ENCODE measurements at regions not wholly inside any gene's neighbourhood (a gene's known extent, or its start where the extent isn't known, plus 50 kb on each side); places are given as distances from the start of the nearest gene placed in this dataset.

DNA sequence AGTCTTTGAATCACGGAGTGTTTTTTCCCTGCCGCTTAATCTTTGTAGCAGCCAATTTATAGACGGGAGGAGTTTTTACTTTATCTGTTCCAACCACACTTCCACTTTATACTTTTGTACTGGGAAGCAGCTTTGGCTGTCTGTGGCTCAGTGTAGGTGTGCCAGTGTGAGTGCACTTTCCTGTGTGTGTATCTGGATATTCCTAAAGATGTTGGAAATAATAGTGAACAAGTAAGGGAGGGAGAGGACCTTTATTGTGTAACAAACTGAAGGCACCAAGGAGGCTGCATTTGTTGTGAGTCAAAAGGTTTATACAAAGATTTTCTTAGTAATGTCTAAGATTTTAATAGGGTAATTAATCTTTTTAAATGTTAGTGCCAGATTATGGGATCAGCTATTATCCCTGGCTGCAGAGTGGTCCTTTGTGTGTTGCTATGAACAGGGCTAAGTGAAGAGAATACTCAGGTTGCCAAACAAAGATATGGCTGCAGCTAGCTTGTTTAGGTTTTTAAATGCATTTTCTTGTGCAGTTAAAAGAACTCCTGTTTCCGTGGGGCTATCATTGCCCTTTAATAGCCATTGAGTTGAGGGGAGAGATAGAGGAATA lies 226.3 kb downstream of the RNF144B start:
- H3K4me1 ChIP-seq (ENCODE audit: low read depth): no peaks in the 10 kb centered on the region
- DNase-seq (no peak), ATAC-seq (no peak)
- no peak overlapping the region for H3K4me3 ChIP-seq
- intact Hi-C loops (cut with DNase I, micrococcal nuclease): no loop called here
- no peaks in the 10 kb centered on the region for H3K36me3 ChIP-seq (ENCODE audit: low read depth)
- TF ChIP-seq, protein P1, sequence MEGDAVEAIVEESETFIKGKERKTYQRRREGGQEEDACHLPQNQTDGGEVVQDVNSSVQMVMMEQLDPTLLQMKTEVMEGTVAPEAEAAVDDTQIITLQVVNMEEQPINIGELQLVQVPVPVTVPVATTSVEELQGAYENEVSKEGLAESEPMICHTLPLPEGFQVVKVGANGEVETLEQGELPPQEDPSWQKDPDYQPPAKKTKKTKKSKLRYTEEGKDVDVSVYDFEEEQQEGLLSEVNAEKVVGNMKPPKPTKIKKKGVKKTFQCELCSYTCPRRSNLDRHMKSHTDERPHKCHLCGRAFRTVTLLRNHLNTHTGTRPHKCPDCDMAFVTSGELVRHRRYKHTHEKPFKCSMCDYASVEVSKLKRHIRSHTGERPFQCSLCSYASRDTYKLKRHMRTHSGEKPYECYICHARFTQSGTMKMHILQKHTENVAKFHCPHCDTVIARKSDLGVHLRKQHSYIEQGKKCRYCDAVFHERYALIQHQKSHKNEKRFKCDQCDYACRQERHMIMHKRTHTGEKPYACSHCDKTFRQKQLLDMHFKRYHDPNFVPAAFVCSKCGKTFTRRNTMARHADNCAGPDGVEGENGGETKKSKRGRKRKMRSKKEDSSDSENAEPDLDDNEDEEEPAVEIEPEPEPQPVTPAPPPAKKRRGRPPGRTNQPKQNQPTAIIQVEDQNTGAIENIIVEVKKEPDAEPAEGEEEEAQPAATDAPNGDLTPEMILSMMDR (IDR thresholded peaks at IDR 0.05): no peak
- no peaks in the 10 kb centered on the region for H3K9me3 ChIP-seq

DNA sequence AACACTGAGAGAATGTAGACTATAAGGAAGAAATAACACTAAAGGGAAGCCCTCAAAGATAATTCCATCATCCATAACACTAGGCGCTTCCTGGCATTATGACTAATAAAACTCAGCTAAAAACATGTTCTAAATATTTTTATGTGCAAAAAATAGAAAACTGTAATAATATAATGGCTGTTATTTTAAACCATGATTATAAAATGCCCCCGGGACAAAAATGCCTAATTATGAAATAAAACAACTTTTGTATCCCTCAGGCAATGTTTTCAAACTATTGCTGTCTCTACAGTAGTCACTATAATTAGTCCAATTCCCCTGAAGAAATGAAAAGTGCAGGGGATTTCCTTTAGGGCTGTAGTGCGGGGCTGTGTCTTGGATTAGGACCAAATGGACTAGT lies 242.4 kb downstream of the RNF144B start:
- no peaks in the 10 kb centered on the region for H3K4me1 ChIP-seq (ENCODE audit: low read depth)
- intact Hi-C loops (cut with DNase I, micrococcal nuclease): no loop called here
- H3K4me3 ChIP-seq: no peak overlapping the region
- H3K36me3 ChIP-seq (ENCODE audit: low read depth): no peaks in the 10 kb centered on the region
- TF ChIP-seq, protein P1 (IDR thresholded peaks at IDR 0.05): no peak
- DNase-seq (no peak), ATAC-seq (no peak)
- no peaks in the 10 kb centered on the region for H3K9me3 ChIP-seq

DNA sequence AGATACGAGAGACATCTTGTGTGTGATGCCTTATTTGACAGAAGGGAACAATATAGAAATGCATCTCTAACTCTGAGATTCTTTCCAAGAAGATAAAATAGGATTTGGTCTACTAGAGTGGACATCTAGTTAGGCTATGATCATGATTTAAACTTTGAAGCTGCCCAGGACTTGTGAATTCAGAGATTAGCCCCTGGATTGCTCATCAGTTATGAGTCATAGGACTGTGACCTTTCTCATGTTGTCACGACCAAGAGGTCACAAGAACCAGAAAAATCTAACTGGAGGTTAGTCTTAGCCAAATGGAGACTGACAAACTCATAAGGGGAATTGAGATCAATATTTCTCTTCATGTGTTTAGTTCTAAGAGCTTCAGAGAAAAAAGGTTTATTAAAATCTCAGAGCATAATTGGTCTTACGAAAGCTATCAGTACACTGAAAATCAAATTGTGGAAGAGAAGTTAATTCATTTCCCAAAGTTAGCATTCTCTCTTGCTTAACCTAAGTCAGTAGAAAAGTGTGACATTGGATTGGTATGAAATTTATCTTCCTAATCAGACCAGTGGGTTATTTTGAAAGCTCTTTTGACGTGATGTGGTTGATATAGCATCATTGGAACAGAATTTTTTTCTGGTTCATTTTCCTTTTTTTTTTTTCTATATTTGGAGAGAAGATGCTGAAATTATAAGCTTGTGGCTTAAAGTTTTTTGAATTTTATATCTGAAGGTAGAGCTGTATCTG lies 245.7 kb downstream of the RNF144B start:
- ATAC-seq: no peak
- TF ChIP-seq, protein P1 (IDR thresholded peaks at IDR 0.05): no peak
- intact Hi-C loops (cut with DNase I, micrococcal nuclease): no loop called here
- Histone ChIP-seq H3K4me3 (no peak overlapping the region), H3K4me1 (ENCODE audit: low read depth) (no peaks in the 10 kb centered on the region), H3K9me3 (no peaks in the 10 kb centered on the region), H3K36me3 (ENCODE audit: low read depth) (no peaks in the 10 kb centered on the region)
- DNase-seq: no peak

DNA sequence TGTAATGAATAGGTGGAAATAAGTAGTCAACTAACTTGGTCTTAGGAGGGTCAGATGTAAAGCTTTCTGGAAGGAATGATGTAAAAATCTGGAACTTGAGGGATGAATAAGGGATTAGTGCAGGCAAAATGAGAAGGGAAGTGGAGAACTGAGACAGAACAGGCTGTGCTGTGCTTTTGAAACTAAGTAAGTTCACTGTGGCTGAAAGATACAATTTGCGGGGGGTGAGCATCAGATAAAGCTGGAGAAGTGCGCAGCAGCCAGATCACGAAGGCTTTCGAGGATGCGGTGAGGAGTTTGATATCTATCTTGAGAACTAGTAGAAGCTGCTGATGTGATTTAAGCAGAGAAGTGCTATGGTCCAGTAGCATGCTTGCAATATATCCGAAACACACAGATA lies 247.8 kb downstream of the RNF144B start:
- DNase-seq (no peak), ATAC-seq (no peak)
- Histone ChIP-seq H3K4me3 (no peak overlapping the region), H3K36me3 (ENCODE audit: low read depth) (no peaks in the 10 kb centered on the region), H3K4me1 (ENCODE audit: low read depth) (no peaks in the 10 kb centered on the region), H3K9me3 (no peaks in the 10 kb centered on the region)
- TF ChIP-seq, protein P1 (IDR thresholded peaks at IDR 0.05): no peak
- intact Hi-C loops (cut with DNase I, micrococcal nuclease): no loop called here

DNA sequence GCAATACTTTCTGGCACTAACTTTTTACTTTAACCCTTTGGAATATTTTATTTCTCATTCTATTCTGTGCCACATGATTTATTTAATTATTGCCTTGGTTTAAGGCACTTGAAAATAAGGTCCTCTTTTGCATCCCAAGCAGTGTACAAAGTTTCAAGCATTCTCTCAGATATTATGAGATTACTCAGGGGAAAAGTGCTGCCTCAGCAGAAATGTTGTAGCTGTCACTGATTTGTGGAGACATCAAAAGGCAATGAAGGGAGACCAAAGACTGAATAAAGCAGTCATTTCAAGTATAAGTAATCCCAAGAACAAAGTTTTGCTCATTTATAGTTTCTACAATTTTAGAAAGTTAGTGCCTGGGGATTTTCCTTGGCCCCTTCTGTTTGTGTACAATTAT lies 253.0 kb downstream of the RNF144B start:
- Histone ChIP-seq H3K36me3 (ENCODE audit: low read depth) (no peaks in the 10 kb centered on the region), H3K9me3 (no peaks in the 10 kb centered on the region), H3K4me3 (no peak overlapping the region), H3K4me1 (ENCODE audit: low read depth) (no peaks in the 10 kb centered on the region)
- intact Hi-C loops (cut with DNase I, micrococcal nuclease): no loop called here
- no peak for DNase-seq
- TF ChIP-seq, protein P1 (IDR thresholded peaks at IDR 0.05): no peak
- ATAC-seq: no peak
